Glutamatergic neuron (in vitro differentiated cells): ENCODE measurements at regions not wholly inside any gene's neighbourhood (a gene's known extent, or its start where the extent isn't known, plus 50 kb on each side); places are given as distances from the start of the nearest gene placed in this dataset.

ENCODE experiments used
- DNase-seq: peaks from one replicate; pipeline ENCODE4 v3.0.0; 2022
- H3K27ac Mint-ChIP-seq: one replicate; pipeline ENCODE4 v1.8.0; 2020; ENCODE audit warnings: mild to moderate bottlenecking, mixed read lengths, inconsistent platforms; ENCODE audit not compliant: unreplicated experiment
- H3K27me3 Mint-ChIP-seq: one replicate; pipeline ENCODE4 v1.8.0; 2020; ENCODE audit warnings: mild to moderate bottlenecking, moderate library complexity, mixed read lengths, inconsistent platforms; ENCODE audit not compliant: unreplicated experiment
- H3K36me3 Mint-ChIP-seq: one replicate; pipeline ENCODE4 v1.8.0; 2020; ENCODE audit warnings: mild to moderate bottlenecking, mixed read lengths, inconsistent platforms; ENCODE audit not compliant: unreplicated experiment
- H3K4me1 Mint-ChIP-seq: one replicate; pipeline ENCODE4 v1.8.0; 2020; ENCODE audit warnings: mild to moderate bottlenecking, low read depth, mixed read lengths, inconsistent platforms; ENCODE audit not compliant: unreplicated experiment
- H3K4me3 Mint-ChIP-seq: one replicate; pipeline ENCODE4 v1.8.0; 2020; ENCODE audit warnings: mild to moderate bottlenecking, mixed read lengths, inconsistent platforms; ENCODE audit not compliant: unreplicated experiment
- H3K9me3 Mint-ChIP-seq: one replicate; pipeline ENCODE4 v1.8.0; 2020; ENCODE audit warnings: mild to moderate bottlenecking, moderate library complexity, mixed read lengths, inconsistent platforms; ENCODE audit not compliant: unreplicated experiment
- TF ChIP-seq, protein P1 (sequence below): fragments of 200-600 bp; sonication (generic); IDR thresholded peaks from one replicate; pipeline ENCODE4 v1.5.0; 2021; ENCODE audit not compliant: partially characterized antibody, unreplicated experiment

DNA sequence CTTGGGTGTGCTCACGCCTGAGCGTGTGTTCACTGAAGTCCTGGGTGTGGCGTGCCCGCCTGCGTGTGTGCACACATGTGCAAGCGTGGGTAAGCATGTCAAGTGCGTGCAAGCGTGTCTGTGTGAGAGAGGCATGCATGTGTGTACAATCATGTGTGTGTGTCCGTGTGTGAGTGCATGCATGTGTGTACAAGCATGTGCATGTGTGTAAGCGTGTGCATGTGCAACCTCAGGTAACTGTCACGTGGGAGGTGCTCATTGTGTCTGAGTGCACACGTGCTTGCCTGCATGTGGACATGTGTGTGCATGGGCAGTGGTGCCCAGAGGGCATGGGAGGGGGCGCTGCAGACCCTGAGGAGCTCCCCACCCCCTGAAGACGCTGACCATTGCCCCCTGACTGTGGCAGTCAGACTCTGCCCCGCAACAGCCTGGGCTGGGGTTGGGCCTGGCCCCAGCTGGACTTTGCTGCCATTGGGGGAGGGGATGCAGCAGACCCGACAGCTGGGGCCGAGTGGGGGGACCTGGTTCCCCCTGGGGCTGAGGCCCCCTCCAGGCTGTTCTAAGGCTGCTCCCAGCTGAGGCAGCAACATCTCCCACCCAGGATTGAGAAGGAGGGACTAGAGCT, 88.1 kb downstream of the UNCX start:
- peak; percentile 72 for DNase-seq
- peak overlapping the region; percentile 30 for H3K4me3 Mint-ChIP-seq
- H3K36me3 Mint-ChIP-seq = no peaks in the 10 kb centered on the region
- H3K4me1 Mint-ChIP-seq = peaks cover 17% of the 10 kb centered on the region
- TF ChIP-seq, protein P1, sequence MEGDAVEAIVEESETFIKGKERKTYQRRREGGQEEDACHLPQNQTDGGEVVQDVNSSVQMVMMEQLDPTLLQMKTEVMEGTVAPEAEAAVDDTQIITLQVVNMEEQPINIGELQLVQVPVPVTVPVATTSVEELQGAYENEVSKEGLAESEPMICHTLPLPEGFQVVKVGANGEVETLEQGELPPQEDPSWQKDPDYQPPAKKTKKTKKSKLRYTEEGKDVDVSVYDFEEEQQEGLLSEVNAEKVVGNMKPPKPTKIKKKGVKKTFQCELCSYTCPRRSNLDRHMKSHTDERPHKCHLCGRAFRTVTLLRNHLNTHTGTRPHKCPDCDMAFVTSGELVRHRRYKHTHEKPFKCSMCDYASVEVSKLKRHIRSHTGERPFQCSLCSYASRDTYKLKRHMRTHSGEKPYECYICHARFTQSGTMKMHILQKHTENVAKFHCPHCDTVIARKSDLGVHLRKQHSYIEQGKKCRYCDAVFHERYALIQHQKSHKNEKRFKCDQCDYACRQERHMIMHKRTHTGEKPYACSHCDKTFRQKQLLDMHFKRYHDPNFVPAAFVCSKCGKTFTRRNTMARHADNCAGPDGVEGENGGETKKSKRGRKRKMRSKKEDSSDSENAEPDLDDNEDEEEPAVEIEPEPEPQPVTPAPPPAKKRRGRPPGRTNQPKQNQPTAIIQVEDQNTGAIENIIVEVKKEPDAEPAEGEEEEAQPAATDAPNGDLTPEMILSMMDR = no peak
- peak overlapping the region; percentile 73 for H3K27ac Mint-ChIP-seq
- peaks cover 11% of the 10 kb centered on the region for H3K9me3 Mint-ChIP-seq
- peaks cover 13% of the 10 kb centered on the region for H3K27me3 Mint-ChIP-seq

DNA sequence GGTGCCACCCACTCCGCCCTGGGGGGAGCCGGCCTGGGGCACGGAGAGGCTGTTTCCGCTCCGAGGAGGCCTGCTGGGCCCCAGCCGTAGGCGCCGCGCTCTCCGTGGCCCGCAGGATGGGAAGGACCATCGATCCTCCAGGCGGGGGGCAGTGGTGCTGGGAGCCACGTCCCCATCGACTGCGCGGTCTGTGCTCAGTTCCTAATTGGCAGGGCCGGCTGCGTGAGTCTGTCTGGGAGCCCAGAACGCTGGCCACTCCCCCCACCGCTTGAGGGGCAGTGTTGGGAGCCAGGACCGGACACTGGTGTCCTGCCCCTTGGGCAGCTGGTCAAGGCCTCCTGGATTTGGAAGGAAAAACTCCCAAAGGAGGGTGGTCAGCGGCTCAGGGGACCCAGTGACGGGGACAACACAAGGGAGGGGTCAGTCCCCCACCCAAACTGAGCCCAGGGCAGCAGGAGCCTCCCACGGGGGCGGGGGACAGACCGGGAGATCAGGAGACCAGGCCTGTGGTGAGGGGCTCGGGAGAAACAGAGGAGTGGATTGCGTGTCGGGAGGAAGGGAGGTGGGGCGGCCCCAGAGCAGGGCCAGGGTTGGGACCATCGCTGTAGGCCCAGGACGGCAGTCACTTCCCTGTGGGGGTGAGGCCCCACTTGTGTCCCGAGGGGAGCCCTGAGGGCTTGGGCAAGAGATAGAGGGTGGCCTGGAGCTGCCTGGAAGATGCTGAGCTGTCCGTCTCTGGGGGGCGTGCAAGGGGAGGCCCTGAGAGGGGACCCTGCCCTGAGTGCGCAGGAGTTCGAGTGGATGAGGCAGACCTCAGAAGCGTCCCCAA, 89.0 kb downstream of the UNCX start:
- TF ChIP-seq, protein P1 = no peak
- Mint-ChIP-seq H3K4me3 (no peak overlapping the region), H3K4me1 (peaks cover 14% of the 10 kb centered on the region), H3K9me3 (peaks cover 12% of the 10 kb centered on the region), H3K27ac (peak overlapping the region; percentile 48), H3K36me3 (no peaks in the 10 kb centered on the region), H3K27me3 (peaks cover 13% of the 10 kb centered on the region)
- peak; percentile 43 for DNase-seq

DNA sequence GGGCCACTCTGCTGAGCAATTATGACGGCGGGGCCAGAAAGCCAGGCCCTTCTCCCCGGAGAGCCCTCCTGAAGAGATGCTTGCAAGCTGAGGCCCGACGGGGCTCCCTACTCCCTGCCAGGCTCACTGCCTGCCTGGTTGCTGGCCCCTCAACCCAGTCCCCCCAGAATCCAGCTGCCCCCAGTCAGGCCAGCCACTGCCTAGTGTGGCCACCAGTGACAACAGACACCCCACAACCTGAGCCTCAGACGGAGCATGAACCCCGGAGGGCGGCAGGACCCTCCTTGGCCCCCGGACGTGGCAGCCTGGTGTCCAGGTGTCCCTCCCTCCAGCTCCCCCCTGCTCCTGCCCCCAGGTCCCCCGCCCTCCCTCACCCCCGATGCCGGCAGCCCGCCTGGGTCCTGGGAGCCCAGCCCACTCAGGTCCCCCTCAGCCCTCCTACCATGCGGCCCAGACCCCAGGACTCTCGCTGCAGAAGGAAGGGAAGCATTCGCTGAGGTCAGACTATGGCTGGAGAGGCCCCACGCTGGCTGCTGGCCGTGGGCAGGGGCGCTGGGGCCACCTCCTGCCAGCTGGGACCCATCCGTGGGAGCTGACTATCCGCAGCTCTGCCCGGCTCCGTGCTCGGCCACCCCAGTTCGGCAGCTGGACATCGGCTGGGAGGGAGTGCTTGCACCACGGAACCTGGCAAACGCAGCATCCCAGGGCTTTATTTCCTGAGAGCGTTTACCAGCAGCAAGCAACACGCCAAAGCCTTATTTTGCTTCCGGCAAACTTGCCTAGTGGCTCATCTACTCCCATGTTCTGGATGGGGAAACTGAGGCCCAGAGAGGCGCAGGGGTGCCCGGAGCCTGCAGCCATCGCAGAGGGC, 89.8 kb downstream of the UNCX start:
- Mint-ChIP-seq H3K9me3 (peaks cover 10% of the 10 kb centered on the region), H3K27me3 (peaks cover 13% of the 10 kb centered on the region), H3K4me3 (no peak overlapping the region), H3K27ac (no peak overlapping the region), H3K4me1 (peaks cover 14% of the 10 kb centered on the region), H3K36me3 (no peaks in the 10 kb centered on the region)
- DNase-seq = peak; percentile 59
- TF ChIP-seq, protein P1 = no peak

DNA sequence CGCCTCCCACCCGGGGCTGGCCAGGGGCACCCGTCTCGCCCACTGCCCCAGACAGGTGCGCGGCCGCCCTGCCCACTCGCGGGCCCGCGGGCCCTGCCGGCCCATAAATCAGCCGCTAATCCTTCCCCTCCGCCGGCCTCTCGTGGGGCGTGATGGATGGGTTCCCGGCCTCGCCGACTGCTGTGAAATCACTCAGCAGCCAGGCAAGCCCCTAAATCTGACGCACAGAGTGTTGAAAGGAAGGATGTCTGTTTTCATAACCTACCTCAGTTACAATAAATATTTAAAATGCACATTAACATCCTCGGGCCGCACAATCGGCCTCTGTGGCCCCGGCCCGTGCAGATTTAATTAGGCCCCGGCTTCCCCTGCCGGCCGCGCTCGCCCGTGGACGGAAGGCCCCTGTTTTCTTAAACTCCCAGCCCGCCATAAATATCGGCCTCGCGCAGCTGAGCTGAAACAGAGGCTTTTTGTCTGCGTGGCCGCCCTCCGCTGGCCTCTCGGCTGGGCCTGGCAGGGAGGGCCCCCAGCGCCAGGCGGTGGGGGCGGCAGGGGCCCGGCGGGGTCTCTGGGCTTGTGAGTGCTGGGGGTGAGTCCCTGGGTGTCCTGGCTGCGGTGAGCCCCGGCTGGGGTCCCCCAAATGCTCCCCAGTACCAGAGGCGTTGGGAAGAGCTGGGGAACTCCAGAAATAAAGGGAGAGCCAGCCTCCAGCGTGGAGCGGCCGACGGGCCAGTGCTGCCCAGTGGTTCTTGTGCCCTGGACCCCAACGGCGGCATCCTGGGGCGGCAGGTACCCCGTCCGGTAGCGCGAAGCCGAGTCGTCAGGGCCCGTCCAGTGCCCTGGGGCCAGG, 90.7 kb downstream of the UNCX start:
- Mint-ChIP-seq H3K4me1 (peaks cover 14% of the 10 kb centered on the region), H3K27me3 (peaks cover 13% of the 10 kb centered on the region)
- DNase-seq = peak; percentile 30

More for the DNA sequence above, 90.7 kb downstream of the UNCX start:
- no peak overlapping the region for H3K4me3 Mint-ChIP-seq
- peak overlapping the region; percentile 55 for H3K27ac Mint-ChIP-seq
- no peaks in the 10 kb centered on the region for H3K36me3 Mint-ChIP-seq
- H3K9me3 Mint-ChIP-seq = peaks cover 10% of the 10 kb centered on the region
- TF ChIP-seq, protein P1 = no peak
